ENCODE measurements at regions not wholly inside any gene's neighbourhood (a gene's known extent, or its start where the extent isn't known, plus 50 kb on each side); places are given as distances from the start of the nearest gene placed in this dataset.

GRCh38 chr6:21914121-21914973 lies 320.8 kb downstream of the SOX4 start:
- DNase-seq (ENCODE audit: low read depth): peak; percentile 76
- TF ChIP-seq, protein P1, sequence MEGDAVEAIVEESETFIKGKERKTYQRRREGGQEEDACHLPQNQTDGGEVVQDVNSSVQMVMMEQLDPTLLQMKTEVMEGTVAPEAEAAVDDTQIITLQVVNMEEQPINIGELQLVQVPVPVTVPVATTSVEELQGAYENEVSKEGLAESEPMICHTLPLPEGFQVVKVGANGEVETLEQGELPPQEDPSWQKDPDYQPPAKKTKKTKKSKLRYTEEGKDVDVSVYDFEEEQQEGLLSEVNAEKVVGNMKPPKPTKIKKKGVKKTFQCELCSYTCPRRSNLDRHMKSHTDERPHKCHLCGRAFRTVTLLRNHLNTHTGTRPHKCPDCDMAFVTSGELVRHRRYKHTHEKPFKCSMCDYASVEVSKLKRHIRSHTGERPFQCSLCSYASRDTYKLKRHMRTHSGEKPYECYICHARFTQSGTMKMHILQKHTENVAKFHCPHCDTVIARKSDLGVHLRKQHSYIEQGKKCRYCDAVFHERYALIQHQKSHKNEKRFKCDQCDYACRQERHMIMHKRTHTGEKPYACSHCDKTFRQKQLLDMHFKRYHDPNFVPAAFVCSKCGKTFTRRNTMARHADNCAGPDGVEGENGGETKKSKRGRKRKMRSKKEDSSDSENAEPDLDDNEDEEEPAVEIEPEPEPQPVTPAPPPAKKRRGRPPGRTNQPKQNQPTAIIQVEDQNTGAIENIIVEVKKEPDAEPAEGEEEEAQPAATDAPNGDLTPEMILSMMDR (IDR thresholded peaks at IDR 0.05; ENCODE audit: insufficient read depth, low read length): no peak
- no peak overlapping the region for H3K4me3 ChIP-seq (ENCODE audit: low read depth, low read length)

DNA sequence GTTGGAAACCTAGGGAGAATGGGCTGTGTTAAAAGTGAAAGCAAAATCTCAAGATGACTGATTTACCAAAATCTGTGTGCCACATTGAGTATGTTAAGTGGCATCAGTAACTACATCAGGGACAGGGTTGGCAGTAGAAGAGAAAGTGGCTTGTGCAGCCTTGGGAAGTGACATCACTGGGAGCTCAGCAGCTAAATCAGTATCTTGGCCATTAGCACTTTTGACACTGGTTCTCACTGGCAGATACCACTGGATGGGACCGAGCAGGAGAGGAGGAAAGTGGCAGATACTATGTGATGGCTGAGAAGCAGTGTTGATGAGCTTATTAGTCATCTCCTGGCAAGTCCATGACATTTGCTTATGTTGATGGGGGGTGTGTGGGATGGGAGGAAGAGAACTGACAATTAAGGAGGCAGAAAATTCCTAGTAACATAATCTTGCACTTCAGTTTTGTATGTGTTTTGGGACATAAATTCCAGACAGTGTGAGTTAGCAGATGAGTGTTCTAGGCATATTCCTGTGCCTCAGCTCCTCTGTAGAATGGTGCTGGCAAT lies 322.2 kb downstream of the SOX4 start:
- H3K4me3 ChIP-seq (ENCODE audit: low read depth, low read length): peak overlapping the region; percentile 26
- peak; percentile 30 for DNase-seq (ENCODE audit: low read depth)
- TF ChIP-seq, protein P1 (IDR thresholded peaks at IDR 0.05; ENCODE audit: insufficient read depth, low read length): no peak

GRCh38 chr6:21918041-21918440 lies 324.5 kb downstream of the SOX4 start:
- TF ChIP-seq, protein P1 (IDR thresholded peaks at IDR 0.05; ENCODE audit: insufficient read depth, low read length): no peak
- no peak overlapping the region for H3K4me3 ChIP-seq (ENCODE audit: low read depth, low read length)
- no peak for DNase-seq (ENCODE audit: low read depth)

DNA sequence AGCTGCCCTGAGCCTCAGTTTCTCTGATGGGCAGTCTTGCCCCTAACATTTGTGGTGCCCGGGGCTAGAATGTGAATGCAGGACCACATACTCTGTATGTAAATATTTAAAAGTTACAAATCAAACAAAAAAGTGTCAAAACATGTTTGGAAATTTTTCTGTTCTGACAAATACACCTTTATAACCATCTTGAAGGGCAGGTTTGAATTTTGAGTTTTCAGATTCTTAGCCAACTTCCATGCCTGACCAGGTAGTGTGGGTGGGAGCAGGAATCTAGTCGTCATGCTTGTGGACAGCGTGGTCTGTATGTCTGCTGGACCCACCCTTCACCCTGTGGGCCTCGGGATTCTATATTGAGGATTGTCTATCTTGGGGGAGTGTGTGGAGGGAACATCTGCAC lies 325.1 kb downstream of the SOX4 start:
- TF ChIP-seq, protein P1 (IDR thresholded peaks at IDR 0.05; ENCODE audit: insufficient read depth, low read length): no peak
- DNase-seq (ENCODE audit: low read depth): no peak
- no peak overlapping the region for H3K4me3 ChIP-seq (ENCODE audit: low read depth, low read length)

GRCh38 chr6:21922086-21922485 lies 328.5 kb downstream of the SOX4 start:
- TF ChIP-seq, protein P1 (IDR thresholded peaks at IDR 0.05; ENCODE audit: insufficient read depth, low read length): no peak
- no peak overlapping the region for H3K4me3 ChIP-seq (ENCODE audit: low read depth, low read length)
- DNase-seq (ENCODE audit: low read depth): no peak

- TF ChIP-seq, protein P1 (IDR thresholded peaks at IDR 0.05; ENCODE audit: insufficient read depth, low read length): no peak
- DNase-seq (ENCODE audit: low read depth): no peak
- H3K4me3 ChIP-seq (ENCODE audit: low read depth, low read length): no peak overlapping the region
Observed at GRCh38 chr6:21924002-21924401, 330.5 kb downstream of the SOX4 start.
